ENCODE measurements at regions not wholly inside any gene's neighbourhood (a gene's known extent, or its start where the extent isn't known, plus 50 kb on each side); places are given as distances from the start of the nearest gene placed in this dataset.

DNA sequence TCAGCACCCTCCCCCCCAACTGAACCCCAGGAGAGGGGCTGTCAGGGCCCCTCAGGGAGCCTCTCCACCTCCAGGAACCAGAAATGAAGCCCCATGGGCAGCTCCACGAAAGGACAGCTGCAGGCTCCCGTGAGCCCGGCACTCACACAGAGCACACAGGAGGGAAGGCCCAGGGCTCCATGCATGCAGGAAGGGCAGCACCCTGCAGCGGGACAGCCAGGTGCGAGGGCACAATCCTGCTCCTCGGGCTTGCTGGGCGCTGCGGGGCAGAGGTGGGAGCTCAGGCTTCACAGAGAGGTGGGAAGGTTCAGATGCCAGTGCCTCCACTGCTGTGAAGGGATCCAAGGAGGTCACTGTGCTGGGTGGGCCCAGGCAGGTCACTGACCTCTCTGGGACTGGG, 90.0 kb downstream of the HMX1 start:
- H3K4me1 ChIP-seq (ENCODE audit: insufficient read depth, low read length): no peaks in the 10 kb centered on the region
- no peaks in the 10 kb centered on the region for H3K9me3 ChIP-seq (ENCODE audit: insufficient read depth, low read depth, low read length)
- no peaks in the 10 kb centered on the region for H3K27me3 ChIP-seq (ENCODE audit: insufficient read depth, low read length)
- H3K27ac ChIP-seq (ENCODE audit: low read length): no peak overlapping the region
- H3K9ac ChIP-seq (ENCODE audit: low read depth, low read length): no peak overlapping the region
- no peak overlapping the region for H3K4me3 ChIP-seq (ENCODE audit: low read length)
- no peaks in the 10 kb centered on the region for H3K36me3 ChIP-seq (ENCODE audit: insufficient read depth, low read depth, low read length)

DNA sequence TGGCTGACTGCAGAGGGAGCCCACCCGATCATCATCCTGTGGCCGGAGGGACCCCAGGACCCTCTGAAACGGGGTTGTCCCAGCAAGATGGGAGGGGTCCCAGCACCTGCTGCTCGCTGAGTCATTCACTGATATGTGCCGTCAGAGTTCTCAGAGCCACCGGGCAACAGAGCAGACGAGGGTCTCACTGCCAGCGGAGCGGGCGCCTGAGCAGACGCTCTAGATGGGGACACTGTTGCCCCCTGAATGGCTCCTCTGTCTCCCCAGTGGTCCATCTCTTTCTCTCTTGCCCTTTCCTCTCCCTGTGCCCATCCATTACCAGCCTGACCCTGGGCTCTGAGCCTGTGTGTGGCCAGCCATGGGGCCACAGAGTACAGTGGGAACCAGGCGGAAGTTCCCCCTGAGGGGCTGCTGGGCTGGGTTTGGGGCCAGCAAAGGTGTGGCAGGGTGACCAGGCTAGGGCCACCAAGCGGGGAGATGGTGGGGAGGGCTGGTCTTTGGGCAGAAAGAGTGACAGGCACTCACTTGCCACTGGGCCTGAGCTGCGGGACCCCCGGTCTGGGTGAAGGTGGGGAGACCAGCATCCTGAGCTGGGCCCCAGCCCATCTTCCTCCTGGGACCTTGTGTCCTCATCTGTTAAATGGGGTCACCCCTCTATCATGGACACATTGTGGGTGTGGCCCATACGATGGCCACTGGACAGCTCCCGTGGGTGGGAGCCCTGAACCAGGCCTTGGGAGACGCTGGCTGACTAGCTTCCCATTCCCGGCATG, 90.9 kb downstream of the HMX1 start:
- Histone ChIP-seq H3K27me3 (ENCODE audit: insufficient read depth, low read length) (no peaks in the 10 kb centered on the region), H3K9ac (ENCODE audit: low read depth, low read length) (no peak overlapping the region), H3K27ac (ENCODE audit: low read length) (no peak overlapping the region), H3K4me1 (ENCODE audit: insufficient read depth, low read length) (no peaks in the 10 kb centered on the region), H3K4me3 (ENCODE audit: low read length) (no peak overlapping the region), H3K9me3 (ENCODE audit: insufficient read depth, low read depth, low read length) (no peaks in the 10 kb centered on the region), H3K36me3 (ENCODE audit: insufficient read depth, low read depth, low read length) (no peaks in the 10 kb centered on the region)

DNA sequence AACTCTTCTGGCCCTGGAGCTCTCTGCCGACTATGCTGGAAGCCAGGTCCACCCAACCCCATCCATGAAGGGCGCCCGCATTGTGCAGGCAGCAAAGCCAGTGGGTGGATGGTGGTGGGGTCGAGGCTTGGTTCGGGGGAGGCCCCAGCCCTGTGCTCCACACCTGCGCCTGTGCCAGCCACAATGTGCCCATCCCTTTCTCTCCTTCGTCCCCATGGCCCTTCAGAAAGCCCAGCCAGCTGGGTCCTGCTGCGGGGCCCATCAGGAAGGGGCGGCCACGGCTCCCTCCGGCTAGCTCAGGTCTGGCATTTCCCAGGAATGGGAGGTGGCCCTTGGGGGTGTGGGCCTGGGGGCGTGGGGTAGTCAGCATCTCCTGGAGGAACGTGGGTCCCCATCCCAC, 91.6 kb downstream of the HMX1 start:
- Histone ChIP-seq H3K4me1 (ENCODE audit: insufficient read depth, low read length) (no peaks in the 10 kb centered on the region), H3K27me3 (ENCODE audit: insufficient read depth, low read length) (no peaks in the 10 kb centered on the region), H3K27ac (ENCODE audit: low read length) (no peak overlapping the region), H3K9me3 (ENCODE audit: insufficient read depth, low read depth, low read length) (no peaks in the 10 kb centered on the region), H3K4me3 (ENCODE audit: low read length) (no peak overlapping the region), H3K36me3 (ENCODE audit: insufficient read depth, low read depth, low read length) (no peaks in the 10 kb centered on the region), H3K9ac (ENCODE audit: low read depth, low read length) (no peak overlapping the region)

DNA sequence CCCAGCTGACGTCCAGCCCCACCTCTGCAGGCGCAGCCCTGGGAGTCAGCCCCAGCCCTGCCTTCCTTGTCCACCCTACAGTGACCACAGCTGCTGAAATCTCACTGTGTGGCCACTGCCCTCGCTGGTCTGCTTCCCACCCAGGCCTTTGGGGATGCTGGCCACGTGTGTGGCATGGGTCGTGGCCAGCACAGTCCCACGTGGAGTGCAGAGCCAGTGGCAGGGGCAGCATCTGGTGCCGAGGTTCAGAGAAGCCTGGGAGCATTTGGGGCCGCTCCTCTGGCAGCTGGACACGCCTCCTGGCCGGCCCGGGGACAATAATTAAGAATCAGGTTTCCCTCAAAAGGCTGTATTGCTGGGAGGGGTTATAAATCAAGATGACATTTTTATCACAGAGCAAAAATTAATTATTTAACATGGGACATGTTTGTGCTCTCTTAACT, 92.1 kb downstream of the HMX1 start:
- H3K36me3 ChIP-seq (ENCODE audit: insufficient read depth, low read depth, low read length): no peaks in the 10 kb centered on the region
- H3K27ac ChIP-seq (ENCODE audit: low read length): no peak overlapping the region
- no peaks in the 10 kb centered on the region for H3K4me1 ChIP-seq (ENCODE audit: insufficient read depth, low read length)
- no peak overlapping the region for H3K9ac ChIP-seq (ENCODE audit: low read depth, low read length)
- H3K9me3 ChIP-seq (ENCODE audit: insufficient read depth, low read depth, low read length): no peaks in the 10 kb centered on the region
- no peak overlapping the region for H3K4me3 ChIP-seq (ENCODE audit: low read length)
- no peaks in the 10 kb centered on the region for H3K27me3 ChIP-seq (ENCODE audit: insufficient read depth, low read length)

DNA sequence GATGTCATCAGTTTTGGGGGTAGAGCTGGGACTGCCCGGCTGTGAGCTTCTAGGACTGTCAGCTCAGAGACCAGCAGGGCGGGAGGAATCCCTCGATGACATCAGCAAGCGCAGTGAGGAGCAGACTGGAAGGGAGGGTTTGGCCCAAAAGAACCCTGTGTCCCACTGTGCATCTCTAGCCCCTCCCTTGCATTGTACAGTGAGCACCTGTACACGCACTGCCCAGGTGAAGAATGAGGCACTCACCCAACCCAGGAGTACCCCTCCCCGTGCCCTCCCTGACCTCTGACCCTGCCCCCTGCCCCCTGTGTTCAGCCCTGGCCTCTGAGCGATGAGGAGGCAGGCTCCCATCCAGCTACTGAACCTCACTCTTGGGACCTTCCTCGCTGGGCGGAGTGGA, 92.9 kb downstream of the HMX1 start:
- H3K4me3 ChIP-seq (ENCODE audit: low read length): no peak overlapping the region
- no peaks in the 10 kb centered on the region for H3K4me1 ChIP-seq (ENCODE audit: insufficient read depth, low read length)
- no peaks in the 10 kb centered on the region for H3K36me3 ChIP-seq (ENCODE audit: insufficient read depth, low read depth, low read length)
- no peaks in the 10 kb centered on the region for H3K27me3 ChIP-seq (ENCODE audit: insufficient read depth, low read length)
- no peak overlapping the region for H3K9ac ChIP-seq (ENCODE audit: low read depth, low read length)
- no peak overlapping the region for H3K27ac ChIP-seq (ENCODE audit: low read length)
- H3K9me3 ChIP-seq (ENCODE audit: insufficient read depth, low read depth, low read length): no peaks in the 10 kb centered on the region

DNA sequence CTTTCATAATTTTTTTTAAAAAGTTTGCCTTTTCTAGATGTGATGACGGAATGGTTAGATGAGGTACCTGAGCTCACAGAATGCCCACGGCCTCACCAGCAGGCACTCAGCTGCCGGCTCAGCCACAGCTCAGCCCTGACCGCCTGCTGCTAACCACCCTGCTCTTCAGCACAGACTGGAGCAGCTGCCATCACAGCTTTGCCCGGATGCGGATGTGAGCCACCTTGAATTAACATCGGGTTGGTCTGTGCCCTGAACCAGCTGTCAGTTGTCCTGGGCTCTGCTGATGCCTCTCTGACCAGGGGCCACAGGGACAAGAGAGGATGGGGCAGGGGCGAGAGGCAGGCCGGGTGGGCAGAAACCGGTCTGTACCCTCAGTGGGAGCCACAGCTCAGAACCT, 93.3 kb downstream of the HMX1 start:
- H3K36me3 ChIP-seq (ENCODE audit: insufficient read depth, low read depth, low read length): no peaks in the 10 kb centered on the region
- H3K9ac ChIP-seq (ENCODE audit: low read depth, low read length): no peak overlapping the region
- no peak overlapping the region for H3K27ac ChIP-seq (ENCODE audit: low read length)
- H3K4me3 ChIP-seq (ENCODE audit: low read length): no peak overlapping the region
- H3K9me3 ChIP-seq (ENCODE audit: insufficient read depth, low read depth, low read length): no peaks in the 10 kb centered on the region
- H3K27me3 ChIP-seq (ENCODE audit: insufficient read depth, low read length): no peaks in the 10 kb centered on the region
- no peaks in the 10 kb centered on the region for H3K4me1 ChIP-seq (ENCODE audit: insufficient read depth, low read length)

DNA sequence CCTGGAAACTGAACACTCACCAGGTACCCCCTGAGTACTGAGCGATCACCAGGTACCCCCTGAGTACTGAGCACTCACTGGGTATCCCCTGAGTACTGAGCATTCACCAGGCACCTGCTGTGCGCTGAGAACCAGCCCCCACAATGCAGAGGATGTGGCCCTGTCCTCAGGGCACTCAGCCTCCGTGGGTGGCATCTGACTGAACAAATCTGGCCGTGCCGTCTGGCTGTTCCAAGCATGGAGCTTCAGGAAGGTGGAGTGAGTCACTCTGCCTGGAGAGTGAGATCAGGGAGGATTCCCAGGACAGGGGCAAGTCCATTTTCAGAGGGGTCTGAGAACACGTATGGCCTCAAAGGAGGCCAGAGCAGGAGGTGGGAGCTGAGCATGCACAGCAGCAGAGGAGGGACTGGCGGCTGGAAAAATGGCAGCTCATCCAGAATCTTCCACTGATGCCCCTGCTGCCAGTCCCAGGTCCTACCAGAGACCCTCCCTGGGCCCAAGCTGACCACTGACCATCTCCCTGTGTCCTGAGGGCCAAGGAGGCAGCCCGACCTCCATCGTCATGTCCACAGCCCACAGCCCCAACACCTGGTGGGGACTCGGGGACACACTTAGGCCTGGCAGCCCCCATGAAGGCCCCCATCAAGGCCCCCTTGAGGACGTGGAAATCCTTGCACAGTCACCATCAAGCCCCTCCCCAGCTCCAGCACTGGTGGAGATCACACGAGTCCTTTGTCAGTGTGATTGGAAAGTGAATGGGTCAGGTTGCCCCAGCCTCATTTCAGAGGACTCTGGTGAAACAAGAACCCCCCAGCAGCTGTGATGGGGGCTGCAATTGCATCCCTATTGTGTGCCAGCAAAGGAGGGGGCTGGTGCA, 94.1 kb downstream of the HMX1 start:
- Histone ChIP-seq H3K27ac (ENCODE audit: low read length) (no peak overlapping the region), H3K36me3 (ENCODE audit: insufficient read depth, low read depth, low read length) (no peaks in the 10 kb centered on the region), H3K9ac (ENCODE audit: low read depth, low read length) (no peak overlapping the region), H3K4me1 (ENCODE audit: insufficient read depth, low read length) (no peaks in the 10 kb centered on the region), H3K4me3 (ENCODE audit: low read length) (no peak overlapping the region), H3K9me3 (ENCODE audit: insufficient read depth, low read depth, low read length) (no peaks in the 10 kb centered on the region), H3K27me3 (ENCODE audit: insufficient read depth, low read length) (no peaks in the 10 kb centered on the region)

DNA sequence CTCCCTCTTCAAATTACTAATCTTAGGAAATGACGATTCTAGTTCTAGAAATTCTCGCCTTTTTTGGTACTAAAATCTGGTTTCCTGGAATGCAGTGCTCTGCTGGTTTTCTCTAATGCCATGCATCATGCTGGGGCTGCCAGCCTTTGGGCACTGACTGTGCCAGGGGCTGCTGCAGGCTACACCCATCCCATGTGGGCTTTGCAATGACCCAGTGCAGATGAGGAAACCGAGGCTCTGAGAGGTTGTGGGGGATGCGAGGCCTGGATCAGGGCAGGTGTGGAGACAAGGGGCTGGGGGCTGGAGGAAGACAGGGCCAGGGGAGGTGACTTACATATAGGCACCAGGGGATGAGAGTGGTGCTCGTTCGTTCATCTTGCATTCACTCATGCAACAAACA, 95.3 kb downstream of the HMX1 start:
- no peaks in the 10 kb centered on the region; the same call in 1 of the 2 replicates for H3K4me1 ChIP-seq (ENCODE audit: insufficient read depth, low read length)
- no peak overlapping the region for H3K4me3 ChIP-seq (ENCODE audit: low read length)
- H3K9ac ChIP-seq (ENCODE audit: low read depth, low read length): no peak overlapping the region
- no peaks in the 10 kb centered on the region for H3K9me3 ChIP-seq (ENCODE audit: insufficient read depth, low read depth, low read length)
- H3K36me3 ChIP-seq (ENCODE audit: insufficient read depth, low read depth, low read length): no peaks in the 10 kb centered on the region
- no peak overlapping the region for H3K27ac ChIP-seq (ENCODE audit: low read length)
- H3K27me3 ChIP-seq (ENCODE audit: insufficient read depth, low read length): no peaks in the 10 kb centered on the region

DNA sequence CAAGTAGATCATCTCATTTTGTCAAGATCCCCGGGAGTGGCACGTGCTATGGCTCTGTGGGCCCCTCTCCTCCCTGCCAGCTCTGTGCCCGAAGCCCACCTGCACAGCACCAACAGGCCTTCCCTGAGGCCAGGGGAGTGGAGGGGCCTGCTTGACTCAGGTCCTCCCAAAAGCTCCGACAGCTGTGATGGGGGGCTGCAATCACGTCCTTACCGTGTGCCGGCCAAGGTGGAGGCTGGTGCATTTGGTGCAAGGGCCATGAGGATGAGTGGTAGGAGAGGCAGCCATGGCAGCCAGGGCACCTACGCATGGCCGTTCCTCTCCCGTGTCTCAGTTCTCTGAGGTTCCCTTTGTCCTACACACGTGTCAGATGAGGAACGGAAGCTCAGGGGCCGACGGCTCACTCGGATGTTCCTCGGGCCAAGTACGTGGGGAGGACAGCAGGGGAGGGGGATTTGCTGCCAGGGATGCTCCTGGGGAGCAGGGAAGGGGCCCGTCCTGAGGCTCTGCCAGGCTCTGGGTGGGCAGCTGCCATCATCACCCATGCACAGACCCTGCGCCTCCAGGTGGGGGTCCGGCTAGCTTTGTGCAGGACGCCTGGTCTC, 95.8 kb downstream of the HMX1 start:
- H3K36me3 ChIP-seq (ENCODE audit: insufficient read depth, low read depth, low read length): no peaks in the 10 kb centered on the region
- no peak overlapping the region for H3K9ac ChIP-seq (ENCODE audit: low read depth, low read length)
- H3K4me3 ChIP-seq (ENCODE audit: low read length): no peak overlapping the region
- no peak overlapping the region for H3K27ac ChIP-seq (ENCODE audit: low read length)
- no peaks in the 10 kb centered on the region for H3K9me3 ChIP-seq (ENCODE audit: insufficient read depth, low read depth, low read length)
- no peaks in the 10 kb centered on the region; the same call in 1 of the 2 replicates for H3K4me1 ChIP-seq (ENCODE audit: insufficient read depth, low read length)
- no peaks in the 10 kb centered on the region for H3K27me3 ChIP-seq (ENCODE audit: insufficient read depth, low read length)

DNA sequence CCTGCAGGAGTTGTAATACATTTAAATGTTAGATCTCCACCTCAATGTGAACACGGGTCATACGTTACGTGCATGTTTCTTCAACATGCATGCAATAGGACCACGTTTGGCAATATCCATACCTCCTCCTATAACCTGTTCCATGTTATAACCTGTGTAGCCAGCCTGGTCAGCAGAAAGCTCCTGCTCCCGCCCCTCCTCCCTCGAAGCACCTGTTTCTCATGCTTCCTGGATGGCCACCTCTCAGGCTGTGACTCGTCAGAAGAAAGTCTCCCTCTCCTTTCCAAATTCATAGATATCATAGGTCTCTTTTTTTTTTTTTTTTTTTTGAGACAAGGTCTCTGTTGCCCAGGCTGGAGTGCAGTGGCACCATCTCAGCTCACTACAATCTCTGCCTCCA, 96.5 kb downstream of the HMX1 start:
- H3K27me3 ChIP-seq (ENCODE audit: insufficient read depth, low read length): no peaks in the 10 kb centered on the region

DNA sequence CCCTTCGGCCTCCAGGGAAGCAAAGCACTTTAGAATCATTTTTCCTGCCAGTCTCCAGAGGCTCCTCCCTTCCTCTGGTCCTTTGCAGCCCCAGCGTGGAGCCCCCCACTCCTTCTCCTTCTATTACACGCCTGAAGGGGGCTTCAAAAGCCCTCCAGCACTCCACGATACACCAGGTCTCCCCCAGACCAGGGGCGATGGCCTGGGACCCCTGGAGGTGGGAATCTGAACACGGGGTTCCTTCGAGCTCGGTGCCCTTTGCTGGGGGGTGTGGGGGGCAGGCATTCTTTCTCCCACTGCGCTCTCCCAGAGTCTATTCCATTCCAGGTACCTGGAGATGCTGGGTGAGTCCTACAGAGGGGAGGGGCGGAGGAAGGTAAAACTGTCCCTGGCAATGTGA, 97.6 kb downstream of the HMX1 start:
- Histone ChIP-seq H3K4me1 (ENCODE audit: insufficient read depth, low read length) (no peaks in the 10 kb centered on the region; the same call in 1 of the 2 replicates), H3K27me3 (ENCODE audit: insufficient read depth, low read length) (no peaks in the 10 kb centered on the region), H3K36me3 (ENCODE audit: insufficient read depth, low read depth, low read length) (no peaks in the 10 kb centered on the region), H3K9ac (ENCODE audit: low read depth, low read length) (no peak overlapping the region), H3K4me3 (ENCODE audit: low read length) (no peak overlapping the region), H3K27ac (ENCODE audit: low read length) (no peak overlapping the region), H3K9me3 (ENCODE audit: insufficient read depth, low read depth, low read length) (no peaks in the 10 kb centered on the region)

More for the DNA sequence above, 96.5 kb downstream of the HMX1 start:
- no peaks in the 10 kb centered on the region for H3K9me3 ChIP-seq (ENCODE audit: insufficient read depth, low read depth, low read length)
- no peak overlapping the region for H3K4me3 ChIP-seq (ENCODE audit: low read length)
- H3K27ac ChIP-seq (ENCODE audit: low read length): no peak overlapping the region
- H3K4me1 ChIP-seq (ENCODE audit: insufficient read depth, low read length): no peaks in the 10 kb centered on the region; the same call in 1 of the 2 replicates
- H3K9ac ChIP-seq (ENCODE audit: low read depth, low read length): no peak overlapping the region
- H3K36me3 ChIP-seq (ENCODE audit: insufficient read depth, low read depth, low read length): no peaks in the 10 kb centered on the region
